AG04449 (cell line): ENCODE measurements at regions not wholly inside any gene's neighbourhood (a gene's known extent, or its start where the extent isn't known, plus 50 kb on each side); places are given as distances from the start of the nearest gene placed in this dataset.
"Not testable (repeated sequence)": the region's sequence is repeated elsewhere in the genome, so short reads cannot be mapped to it uniquely, and the experiment has no call there.

ENCODE experiments used
- CTCF ChIA-PET: fragments of 350-600 bp; formaldehyde crosslinking; extraction: SDS; loops from one replicate; lab custom pipeline; 2021; ENCODE audit warnings: antibody characterized with exemption; lab: Yijun Ruan, JAX
- POLR2A ChIA-PET: fragments of 400-600, 350-600 bp; formaldehyde crosslinking; extraction: SDS; loops from one replicate; lab custom pipeline; 2020; ENCODE audit warnings: antibody characterized with exemption, inconsistent platforms; lab: Yijun Ruan, JAX
- DNase-seq: peaks from one replicate; pipeline ENCODE4 v3.0.0-alpha.2; 2010; ENCODE audit warnings: low read depth, low spot score
- H3K4me3 ChIP-seq: 2 replicates; pipeline ENCODE4 v1.5.1; 2011; ENCODE audit warnings: low read depth, mild to moderate bottlenecking, control low read depth, low read length
- TF ChIP-seq, protein P1 (sequence below): IDR thresholded peaks from one replicate; pipeline ENCODE4 v1.5.1; 2011; ENCODE audit warnings: mild to moderate bottlenecking, moderate library complexity, low read length, control low read depth, inconsistent platforms; ENCODE audit not compliant: insufficient read depth; ENCODE audit errors: missing control alignments

DNA sequence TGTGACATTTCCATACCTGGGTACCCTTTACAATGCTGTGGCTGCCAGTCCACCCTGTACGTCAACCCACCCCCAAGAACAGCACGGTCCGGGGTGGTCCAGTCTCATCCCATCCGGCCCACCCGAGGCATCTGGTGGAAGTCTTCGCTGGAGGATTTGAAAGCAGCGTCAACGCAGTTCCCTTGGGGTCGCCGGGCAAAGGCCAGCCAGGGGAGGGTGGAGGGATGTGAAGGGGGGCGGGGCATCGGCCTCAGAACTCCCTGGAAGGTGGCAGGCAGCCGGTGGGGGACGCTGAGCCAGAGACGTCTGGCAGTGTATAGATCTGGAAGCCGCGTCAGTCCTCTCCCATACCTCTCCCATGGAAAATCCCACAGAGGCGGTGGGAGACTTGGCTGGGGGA lies 1944.0 kb upstream of the DEFB115 start:
- no peak overlapping the region for H3K4me3 ChIP-seq
- POLR2A ChIA-PET, result no interaction called here
- CTCF ChIA-PET, result no interaction called here
- no peak for DNase-seq
- TF ChIP-seq, protein P1, sequence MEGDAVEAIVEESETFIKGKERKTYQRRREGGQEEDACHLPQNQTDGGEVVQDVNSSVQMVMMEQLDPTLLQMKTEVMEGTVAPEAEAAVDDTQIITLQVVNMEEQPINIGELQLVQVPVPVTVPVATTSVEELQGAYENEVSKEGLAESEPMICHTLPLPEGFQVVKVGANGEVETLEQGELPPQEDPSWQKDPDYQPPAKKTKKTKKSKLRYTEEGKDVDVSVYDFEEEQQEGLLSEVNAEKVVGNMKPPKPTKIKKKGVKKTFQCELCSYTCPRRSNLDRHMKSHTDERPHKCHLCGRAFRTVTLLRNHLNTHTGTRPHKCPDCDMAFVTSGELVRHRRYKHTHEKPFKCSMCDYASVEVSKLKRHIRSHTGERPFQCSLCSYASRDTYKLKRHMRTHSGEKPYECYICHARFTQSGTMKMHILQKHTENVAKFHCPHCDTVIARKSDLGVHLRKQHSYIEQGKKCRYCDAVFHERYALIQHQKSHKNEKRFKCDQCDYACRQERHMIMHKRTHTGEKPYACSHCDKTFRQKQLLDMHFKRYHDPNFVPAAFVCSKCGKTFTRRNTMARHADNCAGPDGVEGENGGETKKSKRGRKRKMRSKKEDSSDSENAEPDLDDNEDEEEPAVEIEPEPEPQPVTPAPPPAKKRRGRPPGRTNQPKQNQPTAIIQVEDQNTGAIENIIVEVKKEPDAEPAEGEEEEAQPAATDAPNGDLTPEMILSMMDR, result no peak

- POLR2A ChIA-PET, result no interaction called here
- DNase-seq, result no peak
- no peak overlapping the region for H3K4me3 ChIP-seq
- CTCF ChIA-PET, result no interaction called here
- TF ChIP-seq, protein P1, result no peak
Observed at GRCh38 chr20:29314294-29314693, 1943.2 kb upstream of the DEFB115 start.

DNA sequence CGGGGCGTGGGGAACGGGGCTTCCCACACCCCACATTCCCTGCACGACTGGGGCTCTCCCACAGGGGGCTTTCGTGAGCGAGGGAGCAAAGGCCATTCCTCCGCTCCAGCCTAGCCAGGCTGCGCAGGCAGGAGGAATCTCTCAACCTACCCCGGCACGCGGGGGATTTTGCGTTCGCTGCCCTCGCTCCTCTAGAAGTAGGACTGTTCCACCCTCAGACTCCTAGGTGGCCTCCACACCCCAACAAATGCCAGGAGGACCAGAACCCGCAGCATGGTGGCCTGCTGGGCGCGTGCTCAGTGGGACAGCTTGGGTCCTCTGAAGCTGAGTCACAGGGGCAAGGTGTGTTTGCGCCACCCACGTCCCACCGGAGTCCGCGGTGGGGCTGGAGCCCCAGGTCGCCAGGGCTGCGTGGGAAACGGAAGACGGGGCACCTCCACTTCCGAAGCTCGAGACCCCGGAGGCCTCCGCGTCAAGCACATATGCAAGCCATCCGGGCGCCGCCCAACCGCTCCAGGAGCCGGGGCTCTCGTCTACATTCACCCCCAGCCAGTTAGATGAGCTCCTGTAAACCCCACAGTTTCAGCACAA lies 1938.5 kb upstream of the DEFB115 start:
- no peak overlapping the region for H3K4me3 ChIP-seq
- DNase-seq, result no peak
- TF ChIP-seq, protein P1, result no peak
- ChIA-PET CTCF (no interaction called here), POLR2A (no interaction called here)

GRCh38 chr20:29319725-29320124 lies 1937.7 kb upstream of the DEFB115 start:
- no peak overlapping the region for H3K4me3 ChIP-seq
- TF ChIP-seq, protein P1, result no peak
- CTCF ChIA-PET, result no interaction called here
- POLR2A ChIA-PET, result no interaction called here
- DNase-seq, result no peak

- POLR2A ChIA-PET, DNase-seq, CTCF ChIA-PET, H3K4me3 ChIP-seq: not testable (repeated sequence)
Observed at GRCh38 chr20:29320216-29320949, 1937.1 kb upstream of the DEFB115 start.

DNA sequence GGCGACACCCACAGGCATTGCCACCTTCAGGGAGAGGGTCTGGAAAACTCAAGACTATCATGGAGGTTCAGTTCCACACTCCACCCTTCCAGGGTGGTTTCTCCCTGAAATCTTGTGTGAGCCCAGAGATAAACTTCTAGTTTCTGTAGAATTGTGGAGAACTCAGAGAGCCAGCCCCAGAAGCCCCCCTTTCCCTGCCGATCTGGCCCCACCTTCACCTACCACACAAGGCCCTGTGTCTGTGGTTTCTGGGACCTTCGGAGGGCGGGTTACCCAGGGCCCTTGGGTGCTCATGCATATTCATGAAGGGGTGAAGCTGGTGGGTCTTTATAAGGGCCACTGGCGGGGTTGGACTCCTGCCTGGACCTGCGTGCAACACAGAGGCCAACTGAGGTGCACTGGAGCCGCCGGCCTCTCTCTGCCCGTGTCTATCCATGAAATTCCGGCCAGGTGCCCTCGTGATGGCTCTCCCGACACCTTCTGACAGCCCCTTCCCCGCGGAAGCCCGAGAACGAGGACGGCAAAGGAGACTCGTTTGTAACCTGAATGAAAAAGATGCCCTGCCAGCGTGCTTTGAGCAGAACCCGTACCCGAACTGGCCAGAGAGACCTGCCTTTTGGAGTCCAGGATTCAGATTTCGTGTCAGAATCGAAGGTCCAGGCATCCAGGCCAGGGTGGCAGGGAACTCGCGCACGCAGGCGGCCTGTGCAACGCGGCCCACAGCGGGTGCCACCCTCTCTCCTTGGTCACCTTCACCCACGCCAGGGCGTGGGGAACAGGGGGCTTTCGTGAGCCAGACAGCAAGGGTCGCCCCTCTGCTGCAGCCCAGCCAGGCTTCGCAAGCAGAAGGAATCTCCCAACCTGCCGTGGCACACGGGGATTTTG lies 1933.6 kb upstream of the DEFB115 start:
- H3K4me3 ChIP-seq, CTCF ChIA-PET, POLR2A ChIA-PET, DNase-seq: not testable (repeated sequence)

- CTCF ChIA-PET, POLR2A ChIA-PET, DNase-seq, H3K4me3 ChIP-seq: not testable (repeated sequence)
Observed at GRCh38 chr20:29324516-29325303, 1932.8 kb upstream of the DEFB115 start.
